NB4 (cell line): ENCODE measurements at regions not wholly inside any gene's neighbourhood (a gene's known extent, or its start where the extent isn't known, plus 50 kb on each side); places are given as distances from the start of the nearest gene placed in this dataset.

Experiments used
- CTCF ChIP-seq: IDR thresholded peaks from one replicate; pipeline ENCODE4 v1.5.1; 2012; ENCODE audit warnings: low read depth, low read length
- MAX ChIP-seq: IDR thresholded peaks from 2 replicates; pipeline ENCODE4 v1.6.1; 2011; ENCODE audit warnings: low read depth, low read length
- MYC ChIP-seq: IDR thresholded peaks from 2 replicates; pipeline ENCODE4 v1.6.1; 2011; ENCODE audit warnings: low read depth, low read length
- POLR2A ChIP-seq: IDR thresholded peaks from 2 replicates; pipeline ENCODE4 v1.6.1; 2011; ENCODE audit warnings: mild to moderate bottlenecking; ENCODE audit not compliant: insufficient read length; ENCODE audit errors: extremely low read depth

GRCh38 chr6:133132466-133132971 lies 108.6 kb upstream of the EYA4 start:
- TF ChIP-seq CTCF (no peak), POLR2A (no peak), MAX (no peak), MYC (no peak)
